HG03469 (cell line): ENCODE measurements at regions not wholly inside any gene's neighbourhood (a gene's known extent, or its start where the extent isn't known, plus 50 kb on each side); places are given as distances from the start of the nearest gene placed in this dataset.

Source experiments
- ATAC-seq: cut with Tn5 transposase; IDR thresholded peaks from one replicate; pipeline ENCODE4 v1.9.1; 2021; ENCODE audit warnings: mild to moderate bottlenecking, moderate library complexity, moderate number of reproducible peaks; ENCODE audit not compliant: unreplicated experiment

DNA sequence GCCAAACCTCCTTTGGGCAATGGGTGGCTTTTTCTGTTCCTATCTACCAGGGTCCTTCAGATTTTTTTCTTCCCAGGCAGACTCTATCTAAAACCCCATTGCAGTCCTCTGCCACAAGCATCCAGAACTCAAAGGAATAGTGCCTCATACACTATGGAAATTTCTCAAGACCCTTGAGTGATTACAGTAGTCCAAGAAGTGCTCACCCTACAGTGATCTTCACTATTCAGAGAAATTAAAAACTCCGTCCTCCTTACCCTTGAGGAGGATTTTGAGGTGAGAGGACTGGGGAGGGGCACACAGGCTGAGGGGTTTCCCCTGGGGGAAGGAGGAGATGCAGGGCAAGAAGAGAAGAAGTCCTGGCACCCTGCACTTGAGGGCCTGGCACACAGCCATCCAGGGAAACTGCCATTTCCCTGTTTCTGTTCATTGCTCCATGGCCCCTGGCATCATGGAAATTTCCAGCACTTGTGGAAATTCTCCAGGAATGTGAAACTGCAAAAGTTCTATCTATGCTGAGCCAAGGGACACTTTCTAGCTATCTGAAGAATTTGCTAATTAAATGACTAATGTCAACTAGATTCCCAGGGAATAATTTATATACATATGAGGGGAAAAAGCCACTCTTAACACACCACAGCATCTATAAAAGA lies 102.5 kb upstream of the ATP1B1 start:
- ATAC-seq = no peak

DNA sequence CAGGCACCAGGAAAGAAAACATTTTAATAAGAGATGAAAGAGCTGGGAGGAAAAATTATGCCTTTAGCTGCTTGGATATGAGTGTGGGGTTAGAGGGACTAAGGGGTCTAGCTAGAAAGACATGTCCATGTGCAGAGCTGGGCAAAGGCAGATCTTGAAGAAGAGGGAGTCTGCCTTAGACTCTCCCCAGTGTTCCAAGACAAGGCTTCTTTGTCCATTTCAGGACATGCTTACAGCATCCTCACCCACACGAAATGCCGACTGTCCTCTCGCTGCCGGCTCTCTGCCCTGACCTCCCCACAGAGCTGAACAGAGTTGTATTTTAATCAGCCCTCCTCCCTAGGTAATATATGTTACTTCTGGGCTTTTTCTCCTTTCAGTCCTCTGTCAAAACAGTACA lies 100.7 kb upstream of the ATP1B1 start:
- ATAC-seq = no peak

DNA sequence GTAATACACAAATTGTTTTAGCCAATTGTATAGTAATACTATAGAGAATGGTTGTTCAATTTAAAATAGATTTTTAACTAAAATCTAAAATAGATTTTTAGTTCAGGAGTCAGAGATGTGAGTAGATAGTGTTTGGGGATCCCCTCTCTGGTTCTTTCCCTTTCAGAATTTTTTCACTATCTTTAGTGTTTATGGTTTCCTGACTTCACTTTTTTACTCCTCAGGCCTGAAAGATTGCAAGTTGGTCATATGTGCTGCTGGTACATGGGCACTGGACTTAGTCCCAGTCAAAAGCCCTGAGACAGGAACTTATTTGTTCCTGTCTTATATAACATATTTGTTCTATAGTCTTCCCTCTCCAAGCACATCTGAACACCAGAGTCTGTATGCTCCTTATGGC lies 96.8 kb upstream of the ATP1B1 start:
- ATAC-seq = no peak

DNA sequence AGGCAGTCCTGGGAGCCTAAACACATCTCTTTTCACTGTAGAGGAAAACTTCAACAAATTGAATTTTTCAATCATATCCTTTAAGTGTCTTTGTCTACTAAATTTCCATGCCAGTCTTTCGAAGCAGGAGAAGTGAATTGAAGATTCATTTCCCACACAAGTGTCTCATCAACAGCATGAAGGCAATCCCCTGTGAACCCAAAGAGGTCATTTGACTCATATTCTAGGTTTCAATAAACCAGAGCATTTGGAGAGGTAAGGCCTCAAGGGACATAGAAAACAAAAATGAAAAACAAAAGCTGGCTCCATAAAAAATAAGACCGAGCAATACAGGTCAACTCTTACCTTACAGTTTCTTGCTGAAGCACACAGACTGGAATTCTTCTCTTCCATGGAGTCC lies 94.1 kb upstream of the ATP1B1 start:
- ATAC-seq = peak; percentile 71

DNA sequence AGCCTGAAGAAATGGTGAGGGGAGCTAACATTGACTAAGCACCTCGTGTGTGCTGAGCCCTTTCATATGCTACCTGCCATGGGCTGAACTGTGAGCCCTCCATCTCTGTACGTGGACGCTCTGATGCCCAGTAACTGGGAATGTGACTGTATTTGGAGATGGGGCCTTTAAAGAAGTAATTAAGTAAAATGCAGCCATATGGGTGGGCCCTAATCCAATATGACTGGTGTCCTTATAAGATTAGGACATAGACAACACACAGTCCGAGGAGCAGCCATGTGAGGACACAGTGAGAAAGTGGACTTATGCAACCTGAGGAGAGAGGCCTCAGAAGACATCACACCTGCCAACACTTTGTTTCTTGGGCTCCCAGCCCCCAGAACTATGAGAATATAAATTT lies 92.7 kb upstream of the ATP1B1 start:
- ATAC-seq = no peak

DNA sequence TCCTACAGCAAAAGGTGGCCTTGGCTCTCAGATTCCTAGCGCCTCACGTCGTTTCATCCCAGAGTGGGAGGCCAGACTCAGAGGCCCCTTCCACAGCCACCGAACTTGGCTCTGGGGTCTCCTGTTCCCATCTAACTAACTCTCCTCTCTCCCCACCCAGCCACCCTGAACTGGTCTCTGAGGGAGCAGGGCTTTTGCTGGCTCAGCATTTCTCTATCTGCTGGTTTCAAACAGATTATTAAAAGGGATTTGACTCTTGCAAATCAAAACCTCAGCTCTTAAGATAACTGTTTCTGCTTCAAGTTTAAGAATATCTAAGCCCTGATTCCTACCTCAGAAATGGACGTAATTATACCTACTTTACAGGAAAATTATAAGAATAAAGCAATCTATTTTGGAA lies 91.0 kb upstream of the ATP1B1 start:
- no peak for ATAC-seq

DNA sequence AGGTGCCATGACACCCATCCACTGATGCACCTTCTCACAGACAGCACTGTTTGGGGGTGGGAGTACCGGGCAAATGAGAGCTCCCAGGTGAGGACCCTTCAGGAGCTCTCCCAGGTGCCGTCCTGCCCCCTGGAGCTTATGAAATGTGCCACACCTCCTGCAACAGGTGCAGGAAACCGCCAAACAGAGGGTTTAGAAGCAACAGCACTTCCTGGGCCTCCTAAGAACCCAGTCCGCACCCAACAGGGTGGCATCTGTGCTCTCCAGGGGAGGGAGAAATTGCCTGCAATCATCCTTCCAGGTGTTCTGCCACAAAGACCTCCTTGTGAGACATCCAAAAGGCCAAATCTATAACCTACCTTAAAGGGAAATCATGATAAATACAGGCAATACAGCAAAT lies 87.7 kb upstream of the ATP1B1 start:
- no peak for ATAC-seq

DNA sequence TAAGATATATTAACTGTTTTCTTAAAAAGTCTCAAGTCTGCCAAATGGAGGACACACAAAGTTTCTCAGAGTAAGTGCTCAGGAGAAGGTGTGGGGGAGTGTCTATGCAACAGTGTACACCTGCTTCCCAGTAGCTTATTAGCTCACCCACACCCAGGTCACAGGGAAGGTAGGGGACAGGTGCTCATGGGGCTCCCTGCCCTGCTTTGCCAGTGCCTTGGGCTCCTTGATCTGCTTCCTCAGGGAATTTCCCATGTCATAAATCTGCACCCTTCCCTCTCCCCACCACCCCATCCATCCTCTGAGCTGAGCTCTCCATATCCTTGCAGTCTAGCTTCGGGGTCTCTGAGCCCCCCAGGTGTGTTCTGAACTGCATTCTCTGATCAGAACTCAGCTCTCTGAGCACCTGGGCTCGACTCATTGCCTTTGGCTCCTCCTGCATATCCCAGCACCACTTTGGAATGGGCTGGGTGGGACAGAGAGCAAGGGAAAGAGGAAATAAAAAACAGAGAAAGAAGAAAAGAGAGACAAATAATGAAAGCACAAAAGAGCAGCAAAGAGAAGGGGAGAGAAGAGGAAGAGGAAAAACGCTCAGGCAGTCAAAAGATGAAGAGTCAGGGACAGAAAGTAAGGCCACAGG lies 87.0 kb upstream of the ATP1B1 start:
- no peak for ATAC-seq

DNA sequence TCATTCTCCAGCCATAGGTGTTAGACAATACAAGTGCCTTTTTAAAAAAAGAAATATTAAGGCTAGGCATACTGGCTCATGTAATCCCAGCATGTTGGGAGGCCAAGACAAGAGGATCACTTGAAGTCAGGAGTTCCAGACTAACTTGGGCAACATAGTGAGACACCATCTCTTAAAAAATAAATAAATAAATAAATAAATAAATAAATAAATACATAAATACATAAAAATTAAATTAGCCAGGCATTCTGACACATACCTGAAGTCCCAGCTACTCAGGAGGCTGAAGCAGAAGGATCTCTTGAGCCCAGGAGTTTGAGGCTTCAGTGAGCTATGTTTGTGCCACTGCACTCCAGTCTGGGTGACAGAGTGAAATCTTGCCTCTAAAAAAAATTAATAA lies 85.8 kb upstream of the ATP1B1 start:
- no peak for ATAC-seq

DNA sequence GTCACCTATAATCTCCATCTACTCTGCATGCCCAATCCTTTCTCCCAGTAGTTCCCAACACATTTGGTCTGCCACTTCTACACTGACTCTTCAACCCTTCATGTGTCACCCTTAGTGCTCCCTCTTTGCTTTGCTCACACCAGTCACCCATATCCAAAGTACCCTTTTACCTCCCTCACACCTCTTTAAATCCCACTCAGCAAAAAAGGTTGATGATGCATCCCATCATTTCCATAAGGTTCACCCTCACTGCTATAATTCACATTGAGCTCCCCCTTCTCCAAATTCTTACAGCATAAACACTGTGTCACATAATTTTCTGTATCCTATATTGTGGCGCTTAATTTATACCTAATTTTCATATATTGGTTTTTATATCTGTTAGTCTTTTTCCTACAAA lies 83.8 kb upstream of the ATP1B1 start:
- ATAC-seq = no peak

DNA sequence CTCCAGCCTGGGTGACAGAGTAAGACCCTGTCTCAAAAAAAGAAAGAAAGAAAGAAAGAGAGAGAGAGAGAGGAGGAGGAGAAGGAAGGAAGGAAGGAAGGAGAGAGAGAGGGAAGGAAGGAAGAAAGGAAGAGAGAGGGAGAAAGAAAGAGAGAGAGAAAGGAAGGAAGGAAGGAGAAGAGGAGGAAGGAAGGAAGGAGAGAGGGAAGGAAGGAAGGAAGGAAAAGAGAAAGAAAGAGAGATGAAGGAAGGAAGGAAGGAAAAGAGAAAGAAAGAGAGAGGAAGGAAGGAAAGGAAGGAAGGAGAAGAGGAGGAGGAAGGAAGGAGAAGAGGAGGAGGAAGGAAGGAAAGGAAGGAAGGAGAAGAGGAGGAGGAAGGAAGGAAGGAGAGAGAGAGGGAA lies 82.2 kb upstream of the ATP1B1 start:
- ATAC-seq = no peak

DNA sequence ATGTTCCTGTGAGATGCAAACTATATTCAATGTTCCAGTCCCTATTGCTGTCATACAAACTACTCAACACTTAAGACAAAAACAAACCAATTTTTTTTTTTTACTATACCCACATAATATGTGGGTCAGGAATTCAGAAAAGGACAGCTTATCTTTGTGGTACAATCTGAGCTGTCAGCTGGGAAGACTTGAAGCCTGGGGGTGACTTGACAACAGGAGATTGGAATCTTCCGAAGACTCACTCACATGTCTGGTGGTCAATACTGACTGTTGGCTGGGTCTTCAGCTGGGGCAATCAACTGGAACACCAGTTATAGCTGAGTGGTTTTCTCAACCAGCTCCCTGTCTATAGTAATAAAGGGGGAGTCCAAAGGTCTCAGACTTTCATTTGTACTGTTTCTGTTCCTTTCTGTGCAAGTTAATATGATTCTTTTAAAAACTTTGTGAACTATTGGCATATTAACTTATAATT lies 81.7 kb upstream of the ATP1B1 start:
- peak; percentile 81 for ATAC-seq

DNA sequence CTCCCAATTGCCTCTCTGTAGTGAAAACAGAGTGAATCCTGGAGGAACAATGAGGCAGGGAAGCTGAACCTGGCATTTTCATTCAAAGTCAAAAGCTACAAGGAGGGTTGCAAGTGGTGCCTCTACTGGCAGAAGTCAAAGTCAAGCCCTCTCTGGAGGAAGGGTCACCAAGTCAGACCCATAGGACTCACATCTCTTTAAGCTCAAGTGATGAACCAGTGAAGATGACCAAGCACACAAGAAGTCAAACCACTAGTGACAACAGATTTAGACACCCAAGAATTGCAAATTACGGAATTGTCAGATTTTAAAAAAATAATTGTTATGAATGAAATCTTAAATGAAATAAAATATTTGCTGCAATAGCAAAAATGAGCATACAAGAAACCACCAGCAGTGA lies 81.1 kb upstream of the ATP1B1 start:
- ATAC-seq = no peak

DNA sequence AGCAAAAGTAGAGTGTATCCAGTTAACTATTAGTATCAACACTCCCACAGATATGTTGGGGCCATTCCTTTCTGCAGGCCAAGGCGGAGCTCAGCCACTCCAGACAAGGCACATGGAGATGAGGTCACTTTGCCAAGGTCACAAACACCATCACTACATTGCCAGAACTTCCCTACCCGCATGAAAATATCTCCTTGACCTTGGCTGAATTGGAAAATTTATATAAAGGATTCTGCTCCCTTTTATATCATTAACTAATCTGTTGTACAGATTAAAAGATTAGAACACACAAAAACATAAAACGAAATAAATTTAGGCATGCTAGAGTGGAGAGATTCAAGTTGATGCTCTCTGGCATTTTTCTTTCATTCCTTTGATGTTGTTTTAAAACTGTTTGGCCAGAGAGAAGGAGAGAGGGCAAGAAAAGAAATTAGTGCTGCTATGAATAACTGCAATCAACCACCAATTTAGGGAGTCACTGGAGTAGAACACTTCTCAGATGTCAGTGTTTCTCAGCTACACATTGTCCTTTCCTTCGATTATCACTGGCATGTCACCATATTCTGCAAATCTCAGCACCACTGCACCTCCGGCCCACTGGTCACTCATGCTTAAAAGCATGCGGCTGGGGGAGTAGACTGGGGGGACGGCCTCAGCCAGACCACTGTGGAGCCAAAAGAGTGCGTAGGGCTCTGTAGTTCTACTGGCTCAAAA lies 78.7 kb upstream of the ATP1B1 start:
- ATAC-seq = peak; percentile 33

DNA sequence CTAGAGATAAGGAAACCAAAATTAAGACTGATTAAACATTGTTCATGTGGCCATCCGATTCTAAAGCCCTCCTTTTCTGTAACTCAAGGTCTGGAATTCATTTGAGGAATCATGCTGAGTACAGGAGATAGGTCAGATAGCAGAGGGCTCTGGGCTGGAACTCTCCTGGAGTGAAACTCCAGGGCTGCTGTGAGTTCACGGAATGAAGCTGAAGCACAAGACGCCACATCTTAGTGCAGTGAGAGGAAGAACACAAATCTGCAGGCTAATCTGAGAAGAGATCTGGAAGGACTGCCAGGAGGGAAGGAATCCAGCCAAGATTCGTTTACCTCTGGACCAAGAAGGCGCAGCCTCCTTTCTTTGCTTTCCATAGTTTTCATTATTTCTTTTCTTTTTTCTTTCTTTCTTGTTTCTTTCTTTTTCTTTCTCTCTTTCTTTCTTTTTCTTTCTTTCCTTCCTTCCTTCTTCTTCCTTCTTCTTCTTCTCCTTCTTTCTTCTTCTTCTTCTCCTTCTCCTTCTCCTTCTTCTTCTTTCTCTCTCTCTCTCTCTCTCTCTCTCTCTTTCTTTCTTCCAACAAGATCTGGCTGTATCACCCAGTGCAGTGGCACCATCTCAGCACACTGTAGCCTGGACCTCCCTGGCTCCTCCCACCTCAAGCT lies 74.8 kb upstream of the ATP1B1 start:
- ATAC-seq = no peak

DNA sequence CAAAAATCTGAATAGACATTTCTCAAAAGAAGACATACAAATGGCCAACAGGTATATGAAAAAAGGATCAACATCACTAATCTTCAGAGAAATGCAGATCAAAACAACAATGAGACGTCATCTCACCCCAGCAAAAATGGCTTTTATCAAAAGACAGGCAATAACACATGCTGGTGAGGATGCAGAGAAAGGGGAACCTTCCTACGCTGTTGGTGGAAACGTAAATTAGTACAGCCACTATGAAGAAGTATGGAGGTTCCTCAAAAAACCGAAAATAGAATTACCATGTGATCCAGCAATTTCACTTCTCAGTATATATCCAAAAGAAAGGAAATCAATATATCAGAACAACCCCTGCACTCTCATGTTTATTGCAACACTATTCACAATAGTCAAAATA lies 65.1 kb upstream of the ATP1B1 start:
- no peak for ATAC-seq

DNA sequence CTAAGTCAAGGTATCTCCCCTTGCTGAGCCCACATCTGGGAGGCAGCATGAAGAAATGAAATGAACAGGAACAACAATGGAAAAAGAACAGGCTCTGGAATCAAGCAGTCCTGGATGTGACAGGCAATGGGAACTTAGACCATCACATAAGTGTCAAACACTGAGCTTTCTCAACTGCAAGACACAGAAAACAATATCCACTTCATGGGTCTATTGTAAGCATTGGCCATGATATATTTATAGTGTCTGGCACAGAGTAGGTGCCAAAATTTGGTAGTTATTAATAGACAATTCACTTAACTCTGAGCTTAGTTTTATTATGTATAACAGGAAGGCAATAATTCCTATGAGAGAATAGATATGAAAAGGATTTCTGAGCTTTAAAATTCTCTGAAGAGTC lies 64.1 kb upstream of the ATP1B1 start:
- ATAC-seq = no peak

DNA sequence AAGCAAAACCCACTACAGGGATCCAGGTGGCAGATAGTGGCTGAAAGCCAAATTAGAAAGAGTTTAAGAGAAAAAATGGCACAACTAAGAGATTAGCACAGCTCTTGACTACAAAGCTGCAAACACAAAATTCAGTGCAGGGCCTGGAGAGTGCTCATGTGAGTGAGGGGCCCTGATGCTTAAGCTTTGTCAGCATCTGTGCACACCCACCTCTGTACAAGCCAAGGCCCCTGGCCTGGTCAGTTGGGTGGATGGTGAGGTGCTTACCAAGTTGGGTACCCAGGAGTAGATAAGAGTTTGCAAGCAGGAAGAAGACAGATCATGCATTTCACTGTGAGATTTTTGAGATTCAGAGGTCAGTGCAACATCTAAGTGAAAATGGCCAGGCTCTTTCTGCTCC lies 62.7 kb upstream of the ATP1B1 start:
- ATAC-seq = no peak

DNA sequence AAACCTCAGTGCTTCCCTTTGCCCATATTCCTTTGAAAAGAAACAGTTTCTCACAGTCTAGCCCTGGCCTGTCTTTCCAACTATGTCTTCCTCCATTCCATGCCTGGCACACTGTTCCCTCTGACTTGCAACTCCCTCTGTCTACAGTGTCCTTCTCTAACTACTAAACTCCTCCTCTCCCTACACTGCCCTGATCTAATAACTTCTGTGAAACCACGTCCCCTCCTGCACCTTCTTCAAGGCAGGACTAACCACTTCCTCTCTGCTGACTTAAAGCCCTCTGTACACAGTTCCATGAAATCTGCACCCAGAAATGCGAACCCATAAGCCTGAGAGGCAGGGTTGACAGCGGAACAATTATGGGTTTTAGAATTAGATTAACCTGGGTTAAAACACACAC lies 62.2 kb upstream of the ATP1B1 start:
- ATAC-seq = peak; percentile 94

DNA sequence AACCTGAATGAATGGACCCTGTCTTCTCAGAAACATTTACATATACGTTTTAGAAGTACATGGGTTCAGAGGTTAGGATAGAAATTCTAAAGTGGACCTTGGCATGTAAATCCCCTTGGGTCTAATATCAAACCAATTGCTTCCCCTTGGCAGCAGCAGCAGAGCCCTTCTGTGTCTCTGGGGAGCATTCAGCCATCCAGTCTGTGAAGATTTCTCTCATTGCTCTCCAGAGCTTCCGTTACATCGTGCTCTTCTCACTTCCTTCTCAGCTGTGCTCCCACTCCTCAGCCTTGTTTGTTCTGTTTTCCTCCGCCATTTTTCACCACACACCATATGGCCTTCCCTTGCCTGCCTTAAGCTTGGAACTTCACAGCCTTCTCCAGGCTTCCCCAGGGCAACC lies 61.5 kb upstream of the ATP1B1 start:
- ATAC-seq = peak; percentile 30

DNA sequence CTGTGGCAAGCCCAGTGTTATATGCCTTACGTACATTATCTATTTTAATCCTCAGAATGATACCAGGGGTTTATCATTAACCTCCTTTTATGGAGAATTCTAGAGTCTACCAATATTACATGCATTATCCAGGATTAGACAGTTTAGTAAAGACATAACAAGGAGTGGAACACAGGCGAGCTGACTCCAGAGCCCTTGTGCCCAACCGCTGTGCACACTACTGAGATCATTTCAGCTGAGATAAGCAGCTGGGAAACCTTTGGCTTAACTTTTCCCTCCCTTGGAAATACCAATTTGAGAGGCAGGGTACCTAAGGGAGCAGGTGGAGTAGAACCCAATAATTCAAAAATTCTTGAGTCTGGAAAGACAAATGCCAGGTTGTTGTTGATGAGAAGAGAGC lies 59.8 kb upstream of the ATP1B1 start:
- ATAC-seq = no peak

DNA sequence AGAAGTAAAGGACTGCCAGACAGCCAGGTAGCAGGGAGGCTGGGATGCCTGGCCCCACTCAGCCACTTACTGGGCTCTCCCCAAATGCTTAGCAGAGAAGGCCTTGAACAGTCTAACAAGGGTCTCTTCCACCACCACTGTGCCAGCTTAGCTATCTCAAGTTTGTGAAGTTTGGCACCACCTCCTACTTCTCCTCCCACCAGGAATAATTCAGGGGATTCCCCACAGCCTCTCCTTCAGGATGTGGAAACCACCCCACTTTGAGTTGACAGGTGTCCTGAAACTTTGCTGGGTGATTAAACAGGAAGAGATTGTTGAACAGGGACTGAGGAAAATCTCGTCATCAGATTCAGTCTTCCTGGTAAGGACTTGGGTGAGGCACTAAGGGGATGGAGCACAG lies 59.4 kb upstream of the ATP1B1 start:
- ATAC-seq = no peak
